Activated T-cell treated with anti-CD3 and anti-CD28 coated beads for 4 hours (primary cell): ENCODE measurements at regions not wholly inside any gene's neighbourhood (a gene's known extent, or its start where the extent isn't known, plus 50 kb on each side); places are given as distances from the start of the nearest gene placed in this dataset.
"Not testable (repeated sequence)": the region's sequence is repeated elsewhere in the genome, so short reads cannot be mapped to it uniquely, and the experiment has no call there.

Experiments
- DNase-seq: peaks from one replicate; pipeline ENCODE4 v3.0.0-alpha.2; 2020

DNA sequence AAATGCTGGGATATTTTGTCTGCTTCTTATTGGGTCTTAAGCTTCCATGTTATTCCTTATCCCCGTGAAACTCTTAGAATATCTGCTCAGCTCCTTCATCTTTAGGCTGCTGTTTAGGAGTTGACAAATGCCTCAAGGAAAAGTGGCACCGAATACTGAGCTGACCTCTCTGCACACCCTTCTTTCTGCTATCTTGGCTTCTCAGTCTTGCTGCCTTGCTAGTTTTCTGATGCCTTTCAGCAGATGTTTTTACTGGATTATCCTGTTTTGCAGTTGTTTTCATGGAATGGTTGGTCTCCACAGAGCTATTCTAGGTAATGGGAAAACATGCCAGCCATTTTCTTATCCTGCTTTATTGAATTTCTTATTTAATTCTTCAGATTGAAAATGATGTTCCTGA lies 86.3 kb downstream of the GYPE start:
- no peak for DNase-seq

DNA sequence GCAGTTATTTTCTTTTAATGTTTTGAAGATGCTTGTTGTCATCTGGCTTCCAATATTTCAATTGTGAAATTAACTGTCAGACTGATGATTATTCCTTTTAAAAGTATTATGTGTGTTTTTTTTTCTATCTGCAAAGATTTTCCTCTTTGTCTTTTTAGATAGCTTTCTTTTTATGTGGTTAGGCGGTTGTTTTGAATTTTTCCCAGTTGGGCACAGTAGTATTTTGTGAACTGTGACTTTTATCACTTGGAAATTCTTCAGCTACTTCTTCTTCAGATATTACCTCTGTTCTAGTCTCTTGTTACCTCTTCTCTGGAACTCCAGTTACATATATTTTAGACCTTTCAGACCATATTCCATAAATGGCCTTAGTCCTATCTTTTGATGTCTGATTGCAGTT lies 87.5 kb downstream of the GYPE start:
- not testable (repeated sequence) for DNase-seq

DNA sequence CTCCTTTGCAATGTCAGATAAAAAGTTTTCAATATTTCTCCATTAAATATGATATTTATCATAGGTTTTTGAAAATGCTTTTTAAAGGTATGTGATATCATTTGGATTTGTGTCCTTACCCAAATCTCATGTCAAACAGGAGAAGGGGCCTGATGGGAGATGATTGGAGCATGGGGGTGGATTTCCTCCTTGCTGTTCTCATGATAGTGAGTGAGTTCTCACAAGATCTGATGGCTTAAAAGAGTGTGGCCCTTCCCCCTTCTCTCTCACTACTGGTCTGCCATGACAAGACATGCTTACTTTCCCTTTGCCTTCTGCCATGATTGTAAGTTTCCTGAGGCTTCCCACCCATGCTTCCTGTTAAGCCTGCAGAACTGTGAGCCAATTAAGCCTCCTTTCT lies 90.0 kb downstream of the GYPE start:
- not testable (repeated sequence) for DNase-seq

DNA sequence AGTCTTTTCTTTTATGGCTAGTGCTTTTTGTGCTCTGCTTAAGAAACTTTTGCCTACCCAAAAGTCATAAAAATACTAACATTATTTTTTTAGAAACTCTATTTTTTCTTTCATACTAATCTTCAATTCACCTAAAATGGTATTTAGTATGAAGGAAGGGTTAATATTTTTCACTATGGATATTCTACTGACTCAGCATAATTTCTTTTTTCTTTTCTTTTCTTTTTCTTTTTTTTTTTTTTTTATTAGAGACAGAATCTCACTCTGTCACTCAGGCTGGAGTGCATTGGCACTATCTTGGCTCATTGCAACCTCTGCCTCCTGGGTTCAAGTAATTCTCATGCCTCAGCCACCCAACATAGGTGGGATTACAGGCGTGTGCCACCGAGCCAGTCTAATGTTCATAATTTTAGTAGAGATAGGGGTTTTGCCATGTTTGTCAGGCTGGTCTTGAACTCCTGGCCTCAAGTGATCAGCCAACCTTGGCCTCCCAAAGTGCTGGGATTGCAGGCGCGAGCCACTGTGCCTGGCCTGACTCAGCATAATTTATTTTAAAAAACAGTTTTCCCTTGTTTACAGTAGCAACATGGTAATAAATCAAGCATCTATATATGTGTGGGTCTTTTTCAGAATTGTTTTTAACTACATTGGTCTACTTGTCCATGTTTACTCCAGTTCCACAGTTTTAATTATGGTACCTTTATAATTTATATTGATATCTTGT lies 91.8 kb downstream of the GYPE start:
- not testable (repeated sequence) for DNase-seq

DNA sequence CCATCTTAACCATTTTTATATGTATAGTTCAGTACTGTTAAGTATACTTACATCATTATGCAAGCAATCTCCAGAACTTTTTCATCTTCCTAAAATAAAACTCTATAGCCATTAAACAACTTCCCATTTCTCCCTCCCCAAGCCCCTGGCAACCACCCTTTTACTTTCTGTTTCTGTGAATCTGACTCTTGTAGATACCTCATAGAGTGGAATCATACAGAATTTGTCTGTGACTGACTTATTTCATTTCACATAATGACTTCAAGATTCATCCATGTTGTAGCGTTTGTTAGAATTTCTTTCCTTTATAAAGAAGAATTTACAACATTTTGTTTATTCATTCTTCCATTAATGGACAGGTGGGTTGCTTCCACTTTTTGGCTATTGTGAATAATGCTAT lies 91.2 kb upstream of the FREM3 start:
- not testable (repeated sequence) for DNase-seq

DNA sequence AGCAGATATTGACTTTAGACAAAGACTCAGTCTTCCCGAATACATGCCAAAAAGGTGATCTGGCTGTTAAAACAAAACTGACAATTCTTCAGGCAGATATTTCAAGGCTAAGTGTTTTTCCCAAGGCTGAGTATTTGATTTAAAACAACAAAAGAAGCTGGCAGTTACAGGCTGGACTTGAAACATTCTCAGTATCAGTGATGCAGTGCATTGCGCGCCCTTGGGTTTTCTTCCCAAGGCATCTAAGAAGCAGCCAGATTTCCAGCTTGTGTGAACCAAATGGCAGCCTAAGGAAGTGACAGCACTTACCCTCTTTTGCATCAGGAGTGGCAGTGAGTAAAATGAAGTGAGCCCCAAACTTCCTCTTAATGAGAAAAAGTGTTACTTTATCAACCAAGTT lies 90.0 kb upstream of the FREM3 start:
- not testable (repeated sequence) for DNase-seq

DNA sequence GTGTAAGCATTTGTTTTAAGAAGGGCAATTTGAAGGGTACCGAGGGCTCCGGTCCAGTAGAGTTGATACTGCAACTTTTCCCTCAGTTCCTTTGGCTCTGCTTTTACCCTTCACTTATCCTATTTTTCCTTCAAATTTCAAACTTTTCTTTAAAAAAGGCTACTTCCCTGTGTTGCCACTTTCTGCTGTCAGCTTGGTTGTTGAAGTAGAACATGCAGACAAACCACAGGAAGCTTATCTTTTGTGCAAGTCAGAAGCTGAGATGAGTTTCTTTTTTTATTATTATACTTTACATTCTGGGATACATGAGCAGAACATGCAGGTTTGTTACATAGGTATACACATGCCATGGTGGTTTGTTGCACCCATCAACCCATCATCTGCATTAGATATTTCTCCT lies 89.1 kb upstream of the FREM3 start:
- DNase-seq = not testable (repeated sequence)

DNA sequence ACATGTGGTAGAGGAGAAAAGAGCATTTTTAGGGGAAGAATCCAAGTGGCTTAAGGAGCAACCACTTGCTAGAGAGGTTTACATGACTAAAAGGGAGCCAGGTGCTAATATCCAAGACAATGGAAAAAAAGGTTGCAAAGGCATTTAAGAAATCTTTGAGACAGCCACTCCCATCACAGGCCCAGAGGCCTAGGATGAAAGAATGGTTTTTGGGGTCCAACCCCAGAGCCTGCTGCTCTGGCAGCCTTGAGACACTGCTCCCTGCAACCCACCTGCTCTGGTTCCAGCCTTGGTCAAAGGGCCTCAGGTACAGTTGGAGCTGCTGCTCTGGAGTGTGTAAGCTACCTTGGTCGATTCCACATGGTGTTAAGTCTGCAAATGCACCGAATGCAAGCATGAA lies 84.1 kb upstream of the FREM3 start:
- no peak for DNase-seq

DNA sequence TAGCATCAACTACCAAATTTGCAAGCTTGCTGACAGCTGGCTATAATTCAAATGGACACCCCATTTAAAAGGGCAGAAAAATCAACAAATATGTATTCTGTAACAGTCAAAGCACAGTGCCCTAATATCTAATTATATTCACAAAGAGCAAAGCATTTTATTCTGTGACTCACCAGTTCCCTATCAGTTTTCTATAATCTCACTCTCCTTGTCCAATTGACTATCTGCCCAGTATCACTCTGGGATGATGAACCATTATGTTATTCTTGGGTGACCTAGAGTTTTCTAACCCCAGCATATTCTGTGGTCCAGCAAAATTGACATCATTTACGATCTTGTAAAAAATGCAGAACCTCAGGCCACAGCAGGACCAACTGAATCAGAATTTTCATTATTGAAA lies 82.0 kb upstream of the FREM3 start:
- DNase-seq = no peak

DNA sequence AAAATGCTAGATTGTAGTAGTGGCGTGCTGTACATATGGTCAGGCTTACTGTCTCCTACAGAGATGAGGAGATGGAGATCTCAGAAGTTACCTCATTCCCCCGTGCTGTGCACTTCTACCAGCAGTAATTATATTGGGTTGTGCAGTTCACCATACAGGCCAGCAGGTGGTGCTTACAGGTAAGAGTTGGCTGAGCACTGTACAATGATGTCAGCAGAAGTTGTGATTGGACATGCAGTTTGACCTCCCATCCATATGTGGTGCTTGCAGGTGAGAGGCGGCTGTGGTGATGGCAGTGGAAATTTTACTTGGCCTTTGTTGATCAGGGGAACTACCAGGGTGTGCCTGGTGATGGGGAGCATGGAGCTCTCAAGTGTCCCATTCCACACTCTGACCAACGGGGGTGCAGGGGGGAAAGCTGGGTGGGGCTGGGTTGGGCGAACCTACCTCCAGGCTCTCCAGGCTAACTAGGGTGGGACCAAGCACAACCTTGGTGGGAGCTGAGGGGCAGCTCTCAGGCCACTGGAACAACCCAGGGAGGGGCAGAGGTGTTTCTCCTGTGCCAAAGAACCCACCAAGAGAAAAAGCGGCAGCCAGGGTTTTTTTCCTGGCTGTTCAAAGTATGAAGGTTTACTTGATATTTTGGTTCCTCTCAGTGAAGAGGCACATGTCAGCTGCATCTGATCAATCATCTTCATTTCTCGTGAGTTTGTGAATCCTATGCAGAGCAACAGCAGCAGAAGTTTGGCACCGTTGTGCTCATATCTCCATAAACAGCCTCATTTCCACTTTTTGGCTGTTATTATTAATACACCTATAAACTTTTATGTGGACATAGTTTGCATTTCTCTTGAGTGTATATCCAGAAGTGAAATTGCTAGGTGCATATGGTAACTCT lies 73.8 kb upstream of the FREM3 start:
- DNase-seq = peak; percentile 30

DNA sequence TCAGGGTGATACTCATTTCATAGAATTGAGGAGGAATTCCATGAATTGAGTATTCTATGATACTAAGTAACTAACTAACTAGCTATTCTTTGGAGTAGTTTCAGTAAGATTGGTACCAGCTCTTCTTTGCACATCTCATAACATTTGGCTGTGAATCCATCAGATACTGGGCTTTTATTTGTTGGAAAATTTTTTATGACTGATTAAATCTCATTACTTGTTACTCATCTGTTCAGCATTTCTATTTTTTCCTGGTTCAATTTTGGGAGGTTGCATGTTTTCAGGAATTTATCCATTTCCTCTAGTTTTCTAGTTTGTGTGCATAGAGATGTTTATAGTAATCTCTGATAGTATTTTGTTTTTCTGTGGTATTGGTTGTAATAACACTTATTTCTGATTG lies 70.8 kb upstream of the FREM3 start:
- DNase-seq = no peak

DNA sequence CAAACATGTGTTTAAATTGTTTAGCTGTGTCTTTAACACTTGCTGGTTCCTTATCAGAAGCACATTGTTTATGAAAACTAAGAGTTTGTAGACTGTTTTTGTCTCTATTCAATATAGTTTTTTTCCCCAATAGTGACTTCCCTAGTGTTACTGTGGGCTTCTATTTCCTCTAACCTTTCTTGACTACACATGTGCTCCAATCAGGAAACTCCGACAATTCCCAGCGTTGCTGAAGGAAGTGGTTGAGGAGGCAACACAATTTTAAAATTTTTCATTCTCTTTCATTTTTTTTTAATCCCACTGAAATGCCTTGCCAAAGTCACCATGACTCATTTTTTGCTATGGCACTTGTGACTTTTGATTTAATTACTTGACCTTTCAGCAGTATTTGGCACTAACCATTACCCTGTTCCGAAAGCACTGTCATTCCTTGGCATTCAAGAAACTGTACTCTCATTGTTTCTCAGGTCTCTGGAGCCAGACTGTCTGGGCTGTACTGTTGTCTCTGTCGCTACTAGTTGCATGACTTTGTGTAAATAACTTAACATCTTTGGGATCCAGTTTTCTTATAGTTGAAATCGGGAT lies 67.6 kb upstream of the FREM3 start:
- no peak for DNase-seq

DNA sequence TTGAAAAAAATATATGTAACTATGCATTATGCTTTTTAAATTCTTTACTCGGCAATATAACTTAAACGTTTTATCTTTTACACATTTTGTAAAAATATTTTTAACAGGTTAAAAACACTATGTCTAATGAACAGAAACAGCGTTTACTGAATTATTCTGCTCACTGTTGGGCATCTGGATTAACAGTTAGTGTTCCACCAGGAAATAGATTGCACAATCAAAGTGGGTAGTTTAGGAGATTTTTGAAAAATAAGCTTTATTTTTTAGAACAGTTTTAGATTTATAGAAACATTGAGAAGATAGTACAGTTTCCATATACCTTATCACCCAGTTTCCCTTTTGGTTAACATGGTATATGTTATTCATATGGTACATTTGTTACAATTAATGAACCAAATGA lies 63.1 kb upstream of the FREM3 start:
- no peak for DNase-seq

DNA sequence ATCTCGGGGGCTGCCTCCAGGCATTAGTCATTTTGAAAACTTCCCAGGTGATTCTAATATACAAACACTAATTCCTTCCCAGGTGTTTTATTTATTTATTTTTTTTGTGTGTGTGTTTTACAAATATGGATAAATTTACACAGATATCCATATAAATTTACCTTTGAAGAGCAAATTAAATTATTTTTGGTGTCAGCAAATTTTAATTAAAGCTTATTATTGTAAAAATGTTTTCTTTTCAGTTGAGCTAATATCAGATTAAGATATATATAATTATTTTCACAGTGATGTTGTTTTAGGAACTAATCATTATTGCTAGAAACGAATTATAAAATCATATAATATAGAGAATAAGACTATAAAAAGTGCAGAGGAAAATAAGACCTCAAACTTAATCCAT lies 62.0 kb upstream of the FREM3 start:
- no peak for DNase-seq
